Endothelial cell of umbilical vein (primary cell): ENCODE measurements at regions not wholly inside any gene's neighbourhood (a gene's known extent, or its start where the extent isn't known, plus 50 kb on each side); places are given as distances from the start of the nearest gene placed in this dataset.

Source experiments
- CTCF ChIP-seq, 2 donors: IDR thresholded peaks; 1 replicate in 1 of 2; 2 replicates in 1 of 2; pipeline ENCODE4 v1.5.1; 2011; ENCODE audit warnings: low read length in 2 of 2, mild to moderate bottlenecking in 2 of 2, moderate library complexity in 2 of 2, control low read depth in 1 of 2, inconsistent platforms in 1 of 2, low read depth in 1 of 2; ENCODE audit not compliant: insufficient read depth in 1 of 2; ENCODE audit errors: extremely low read depth in 1 of 2
- EZH2 ChIP-seq: IDR thresholded peaks from 2 replicates; pipeline ENCODE4 v1.6.1; 2012; ENCODE audit warnings: borderline replicate concordance, low read depth, mild to moderate bottlenecking, moderate library complexity, low read length, inconsistent platforms; ENCODE audit not compliant: severe bottlenecking
- FOS ChIP-seq: IDR thresholded peaks from 2 replicates; pipeline ENCODE4 v1.6.1; 2011; ENCODE audit warnings: mild to moderate bottlenecking, low read length, moderate library complexity, borderline replicate concordance; ENCODE audit not compliant: insufficient read depth
- GATA2 ChIP-seq: IDR thresholded peaks from 2 replicates; pipeline ENCODE4 v1.7.0; 2011; ENCODE audit warnings: low read depth, mild to moderate bottlenecking, moderate library complexity, mixed read lengths, low read length; ENCODE audit not compliant: insufficient read length, insufficient read depth
- JUN ChIP-seq: IDR thresholded peaks from 2 replicates; pipeline ENCODE4 v1.6.1; 2011; ENCODE audit warnings: borderline replicate concordance, low read depth; ENCODE audit not compliant: insufficient read length, insufficient read depth
- MYC ChIP-seq: IDR thresholded peaks from one replicate; pipeline ENCODE4 v1.6.1; 2011; ENCODE audit warnings: mild to moderate bottlenecking, low read depth, low read length
- POLR2A ChIP-seq: IDR thresholded peaks from 2 replicates; pipeline ENCODE4 v1.6.1; 2012; ENCODE audit warnings: low read depth, mild to moderate bottlenecking, control low read depth, low read length
- POLR2AphosphoS5 ChIP-seq: IDR thresholded peaks from 2 replicates; pipeline ENCODE4 v1.6.1; 2012; ENCODE audit warnings: low read depth, mild to moderate bottlenecking, control low read depth, low read length, moderate library complexity; ENCODE audit not compliant: insufficient read depth
- TF ChIP-seq, protein P1 (sequence below): IDR thresholded peaks from 2 replicates; pipeline ENCODE4 v1.6.1; 2011; ENCODE audit not compliant: insufficient read depth, insufficient read length

GRCh38 chr5:58357799-58358500 is 101.9 kb downstream of the PLK2 start:
- TF ChIP-seq CTCF (IDR thresholded peaks at IDR 0.05; ENCODE audit: extremely low read depth in 1 of 2, insufficient read depth in 1 of 2, low read depth in 1 of 2, low read length in 2 of 2), result no peak
- no peak for TF ChIP-seq POLR2AphosphoS5
- TF ChIP-seq POLR2A, result no peak
- TF ChIP-seq MYC, result no peak
- TF ChIP-seq EZH2, result no peak
- TF ChIP-seq, protein P1, sequence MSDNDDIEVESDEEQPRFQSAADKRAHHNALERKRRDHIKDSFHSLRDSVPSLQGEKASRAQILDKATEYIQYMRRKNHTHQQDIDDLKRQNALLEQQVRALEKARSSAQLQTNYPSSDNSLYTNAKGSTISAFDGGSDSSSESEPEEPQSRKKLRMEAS, result no peak
- no peak for TF ChIP-seq JUN
- TF ChIP-seq FOS, result no peak
- TF ChIP-seq GATA2, result no peak
